H9 (cell line): ENCODE measurements at regions not wholly inside any gene's neighbourhood (a gene's known extent, or its start where the extent isn't known, plus 50 kb on each side); places are given as distances from the start of the nearest gene placed in this dataset.

Experiments used
- DNase-seq: peaks from one replicate; pipeline ENCODE4 v3.0.0-alpha.2; 2017
- H2AFZ ChIP-seq: one replicate; pipeline ENCODE4 v1.6.1; 2013; ENCODE audit warnings: mild to moderate bottlenecking, low read length, control low read depth, moderate library complexity
- H2AK5ac ChIP-seq: 2 replicates; pipeline ENCODE4 v1.6.1; 2013; ENCODE audit warnings: low read length, control low read depth, mixed read lengths; ENCODE audit not compliant: insufficient read length
- H2BK120ac ChIP-seq: one replicate; pipeline ENCODE4 v1.6.1; 2013; ENCODE audit warnings: low read depth, mild to moderate bottlenecking, low read length, control low read depth, inconsistent platforms; ENCODE audit not compliant: poor library complexity, severe bottlenecking
- H2BK12ac ChIP-seq: 2 replicates; pipeline ENCODE4 v1.6.1; 2013; ENCODE audit warnings: low read length, control low read depth, mixed read lengths, low read depth; ENCODE audit not compliant: insufficient read length
- H2BK15ac ChIP-seq: 2 replicates; pipeline ENCODE4 v1.6.1; 2013; ENCODE audit warnings: low read depth, low read length, control low read depth
- H2BK20ac ChIP-seq: one replicate; pipeline ENCODE4 v1.6.1; 2013; ENCODE audit warnings: low read depth, mild to moderate bottlenecking, low read length, control low read depth, inconsistent platforms; ENCODE audit not compliant: poor library complexity, severe bottlenecking
- H2BK5ac ChIP-seq: 2 replicates; pipeline ENCODE4 v1.6.1; 2013; ENCODE audit warnings: low read length, control low read depth, mixed read lengths; ENCODE audit not compliant: insufficient read length
- H3K14ac ChIP-seq: 2 replicates; pipeline ENCODE4 v1.6.1; 2013; ENCODE audit warnings: low read length, control low read depth; ENCODE audit not compliant: insufficient read depth
- H3K18ac ChIP-seq: 2 replicates; pipeline ENCODE4 v1.6.1; 2013; ENCODE audit warnings: low read depth, mild to moderate bottlenecking, mixed read lengths, low read length, control low read depth; ENCODE audit not compliant: insufficient read length
- H3K23ac ChIP-seq: 2 replicates; pipeline ENCODE4 v1.6.1; 2013; ENCODE audit warnings: low read length, control low read depth, mixed read lengths, low read depth; ENCODE audit not compliant: insufficient read length
- H3K23me2 ChIP-seq: 2 replicates; pipeline ENCODE4 v1.6.1; 2013; ENCODE audit warnings: low read depth, mild to moderate bottlenecking, mixed read lengths, low read length, control low read depth; ENCODE audit not compliant: insufficient read length, poor library complexity, severe bottlenecking
- H3K27ac ChIP-seq: 2 replicates; pipeline ENCODE4 v1.5.1; 2013; ENCODE audit warnings: low read length, control low read depth, mixed read lengths, low read depth; ENCODE audit not compliant: insufficient read length
- H3K27me3 ChIP-seq: 2 replicates; pipeline ENCODE4 v1.6.1; 2013; ENCODE audit warnings: low read length, control low read depth, inconsistent platforms; ENCODE audit not compliant: insufficient read depth
- H3K4ac ChIP-seq: 2 replicates; pipeline ENCODE4 v1.6.1; 2013; ENCODE audit warnings: low read depth, mild to moderate bottlenecking, control low read depth, inconsistent platforms, low read length, moderate library complexity
- H3K4me1 ChIP-seq: 2 replicates; pipeline ENCODE4 v1.6.1; 2013; ENCODE audit warnings: low read length, control low read depth, inconsistent platforms; ENCODE audit not compliant: insufficient read depth
- H3K4me2 ChIP-seq: 2 replicates; pipeline ENCODE4 v1.6.1; 2013; ENCODE audit warnings: low read length, control low read depth, mixed read lengths; ENCODE audit not compliant: insufficient read length, insufficient read depth
- H3K56ac ChIP-seq: 2 replicates; pipeline ENCODE4 v1.6.1; 2013; ENCODE audit warnings: low read depth, mild to moderate bottlenecking, mixed read lengths, low read length, control low read depth; ENCODE audit not compliant: insufficient read length
- H3K79me1 ChIP-seq: 2 replicates; pipeline ENCODE4 v1.6.1; 2013; ENCODE audit warnings: low read depth, mild to moderate bottlenecking, moderate library complexity, low read length, control low read depth, inconsistent platforms; ENCODE audit not compliant: insufficient read depth, poor library complexity, severe bottlenecking
- H3K79me2 ChIP-seq: 2 replicates; pipeline ENCODE4 v1.6.1; 2013; ENCODE audit warnings: low read length, control low read depth, inconsistent platforms; ENCODE audit not compliant: insufficient read depth
- H3K9ac ChIP-seq: 2 replicates; pipeline ENCODE4 v1.6.1; 2013; ENCODE audit warnings: low read length, control low read depth, mixed read lengths; ENCODE audit not compliant: insufficient read length; ENCODE audit errors: extremely low read depth
- H3K9me3 ChIP-seq: one replicate; pipeline ENCODE4 v1.6.1; 2013; ENCODE audit warnings: low read depth, low read length, inconsistent platforms; ENCODE audit not compliant: control insufficient read depth
- H3T11ph ChIP-seq: one replicate; pipeline ENCODE4 v1.6.1; 2013; ENCODE audit warnings: mild to moderate bottlenecking, low read length, control low read depth, inconsistent platforms
- H4K20me1 ChIP-seq: one replicate; pipeline ENCODE4 v1.6.1; 2013; ENCODE audit not compliant: control insufficient read depth, insufficient read length, insufficient read depth
- H4K5ac ChIP-seq: 2 replicates; pipeline ENCODE4 v1.6.1; 2013; ENCODE audit warnings: low read depth, mild to moderate bottlenecking, mixed read lengths, low read length, control low read depth; ENCODE audit not compliant: insufficient read length
- H4K8ac ChIP-seq: replicated peaks from 2 replicates; pipeline ENCODE4 v1.6.1; 2013; ENCODE audit warnings: low read length, control low read depth, mixed read lengths, low read depth; ENCODE audit not compliant: insufficient read length
- H4K91ac ChIP-seq: 2 replicates; pipeline ENCODE4 v1.6.1; 2013; ENCODE audit warnings: low read depth, mild to moderate bottlenecking, moderate library complexity, mixed read lengths, low read length, control low read depth; ENCODE audit not compliant: insufficient read length
- H3K27ac Mint-ChIP-seq, 3 experiments: 2 replicates in 2 of 3; 3 replicates in 1 of 3; pipeline ENCODE4 v1.8.0; 2020 to 2021; ENCODE audit warnings: mixed read lengths in 3 of 3, mild to moderate bottlenecking in 1 of 3, moderate library complexity in 1 of 3
- H3K27me3 Mint-ChIP-seq: 2 replicates; pipeline ENCODE4 v1.8.0; 2021; ENCODE audit warnings: low read depth, mild to moderate bottlenecking, moderate library complexity, mixed read lengths
- H3K36me3 Mint-ChIP-seq, 3 experiments: 2 replicates in 2 of 3; 3 replicates in 1 of 3; pipeline ENCODE4 v1.8.0; 2020 to 2021; ENCODE audit warnings: low read depth in 3 of 3, mixed read lengths in 3 of 3; ENCODE audit not compliant: insufficient read depth in 1 of 3
- H3K4me1 Mint-ChIP-seq, 2 experiments: 2 replicates each; pipeline ENCODE4 v1.8.0; 2020; ENCODE audit warnings: mixed read lengths in 2 of 2
- H3K4me3 Mint-ChIP-seq, 2 experiments: 2 replicates in 1 of 2; 3 replicates in 1 of 2; pipeline ENCODE4 v1.8.0; 2020 to 2021; ENCODE audit warnings: mild to moderate bottlenecking in 2 of 2, mixed read lengths in 2 of 2, moderate library complexity in 1 of 2
- H3K9me3 Mint-ChIP-seq, 2 experiments: 2 replicates in 1 of 2; 3 replicates in 1 of 2; pipeline ENCODE4 v1.8.0; 2020; ENCODE audit warnings: mild to moderate bottlenecking in 2 of 2, mixed read lengths in 2 of 2, moderate library complexity in 1 of 2
- CTCF ChIP-seq: fragments of 200-600 bp; sonication (generic); conservative IDR thresholded peaks from 3 replicates; pipeline ENCODE4 v1.8.0; 2021; ENCODE audit warnings: antibody characterized with exemption, mild to moderate bottlenecking
- WGBS: extraction: QIAGEN DNeasy Blood & Tissue Kit; methylation state at CpG from one replicate; pipeline ENCODE4 v1.1.7; 2013; ENCODE audit warnings: missing lambda C conversion rate, low lambda C conversion rate, mixed read lengths; ENCODE audit not compliant: insufficient read length; ENCODE audit errors: extremely low coverage; 5-methylcytosine and 5-hydroxymethylcytosine counted together

- Histone ChIP-seq H3K23me2 (no peaks in the 10 kb centered on the region), H4K20me1 (no peaks in the 10 kb centered on the region), H3T11ph (no peak overlapping the region), H3K4ac (no peak overlapping the region), H4K8ac (no peak overlapping the region), H3K23ac (no peak overlapping the region), H3K14ac (no peak overlapping the region), H3K4me2 (no peak overlapping the region), H4K91ac (no peak overlapping the region), H2BK120ac (no peak overlapping the region), H3K56ac (no peak overlapping the region), H3K27me3 (no peaks in the 10 kb centered on the region), H3K18ac (no peak overlapping the region), H3K9ac (no peak overlapping the region), H4K5ac (no peak overlapping the region), H3K4me1 (no peaks in the 10 kb centered on the region), H3K79me1 (no peaks in the 10 kb centered on the region), H2BK20ac (no peak overlapping the region), H3K27ac (no peak overlapping the region), H2AK5ac (no peak overlapping the region), H2BK12ac (no peak overlapping the region), H3K79me2 (no peaks in the 10 kb centered on the region), H3K9me3 (no peaks in the 10 kb centered on the region), H2BK5ac (no peak overlapping the region), H2BK15ac (no peak overlapping the region), H2AFZ (no peak overlapping the region)
- TF ChIP-seq CTCF, result no peak
- Mint-ChIP-seq H3K4me1 (no peaks in the 10 kb centered on the region), H3K27ac (peak overlapping the region in 1 of 3 experiments; percentile 18; a peak in 1 of 7 replicates), H3K27me3 (no peaks in the 10 kb centered on the region; the same call in 1 of the 2 replicates), H3K9me3 (no peaks in the 10 kb centered on the region; a peak in 1 of 5 replicates), H3K4me3 (no peak overlapping the region), H3K36me3 (no peaks in the 10 kb centered on the region)
- WGBS, result no CpG with 5 or more reads among the region's 3 CpGs
- no peak for DNase-seq
These were observed 386.2 kb downstream of the LRRIQ3 start for GRCh38 chr1:73811798-73812197.
